ENCODE measurements at regions not wholly inside any gene's neighbourhood (a gene's known extent, or its start where the extent isn't known, plus 50 kb on each side); places are given as distances from the start of the nearest gene placed in this dataset.

GRCh38 chr5:31059889-31060288 lies 133.6 kb upstream of the CDH6 start:
- in situ Hi-C loops (cut with MboI; ENCODE audit: low sequenced_read_pairs, unreplicated experiment): no loop called here
- no peak for DNase-seq (ENCODE audit: low spot score)
- no peak for TF ChIP-seq CTCF (IDR thresholded peaks at IDR 0.05; ENCODE audit: borderline replicate concordance, control extremely low read depth, extremely low read depth, insufficient read depth, missing control alignments)

GRCh38 chr5:31054453-31054852 lies 139.0 kb upstream of the CDH6 start:
- in situ Hi-C loops (cut with MboI; ENCODE audit: low sequenced_read_pairs, unreplicated experiment): no loop called here
- no peak for DNase-seq (ENCODE audit: low spot score)
- TF ChIP-seq CTCF (IDR thresholded peaks at IDR 0.05; ENCODE audit: borderline replicate concordance, control extremely low read depth, extremely low read depth, insufficient read depth, missing control alignments): no peak

GRCh38 chr5:31052937-31053658 lies 140.4 kb upstream of the CDH6 start:
- DNase-seq (ENCODE audit: low spot score): no peak
- in situ Hi-C loops (cut with MboI; ENCODE audit: low sequenced_read_pairs, unreplicated experiment): no loop called here
- no peak for TF ChIP-seq CTCF (IDR thresholded peaks at IDR 0.05; ENCODE audit: borderline replicate concordance, control extremely low read depth, extremely low read depth, insufficient read depth, missing control alignments)

GRCh38 chr5:31051316-31051715 lies 142.2 kb upstream of the CDH6 start:
- no peak for DNase-seq (ENCODE audit: low spot score)
- in situ Hi-C loops (cut with MboI; ENCODE audit: low sequenced_read_pairs, unreplicated experiment): no loop called here
- TF ChIP-seq CTCF (IDR thresholded peaks at IDR 0.05; ENCODE audit: borderline replicate concordance, control extremely low read depth, extremely low read depth, insufficient read depth, missing control alignments): no peak

- DNase-seq (ENCODE audit: low spot score): no peak
- no peak for TF ChIP-seq CTCF (IDR thresholded peaks at IDR 0.05; ENCODE audit: borderline replicate concordance, control extremely low read depth, extremely low read depth, insufficient read depth, missing control alignments)
- in situ Hi-C loops (cut with MboI; ENCODE audit: low sequenced_read_pairs, unreplicated experiment): no loop called here
Measured at GRCh38 chr5:31049936-31050704, 143.4 kb upstream of the CDH6 start.

GRCh38 chr5:31049461-31049860 lies 144.0 kb upstream of the CDH6 start:
- no peak for TF ChIP-seq CTCF (IDR thresholded peaks at IDR 0.05; ENCODE audit: borderline replicate concordance, control extremely low read depth, extremely low read depth, insufficient read depth, missing control alignments)
- no peak for DNase-seq (ENCODE audit: low spot score)
- in situ Hi-C loops (cut with MboI; ENCODE audit: low sequenced_read_pairs, unreplicated experiment): no loop called here

All from GM13976 (cell line).